Spleen (tissue), 11 donors: ENCODE measurements at regions not wholly inside any gene's neighbourhood (a gene's known extent, or its start where the extent isn't known, plus 50 kb on each side); places are given as distances from the start of the nearest gene placed in this dataset.

Experiments
- DNase-seq: peaks from one replicate; pipeline ENCODE4 v3.0.0-alpha.2; 2020
- H3K27ac ChIP-seq, 8 donors: fragments of 200-600 bp; sonication (generic) in 7 of 8; 1 replicate in 4 of 8; 2 replicates in 4 of 8; pipeline versions ENCODE4 v1.5.0 to v1.8.0; 2016 to 2021; ENCODE audit warnings: inconsistent platforms in 4 of 8, mild to moderate bottlenecking in 4 of 8, moderate library complexity in 1 of 8
- H3K27me3 ChIP-seq, 7 donors: fragments of 200-600 bp; sonication (generic) in 6 of 7; replicated peaks in 1 of 7; 1 replicate in 4 of 7; 2 replicates in 3 of 7; pipeline versions ENCODE4 v1.5.0 to v1.8.0; 2016 to 2021; ENCODE audit warnings: inconsistent platforms in 3 of 7, mild to moderate bottlenecking in 1 of 7
- H3K36me3 ChIP-seq, 6 donors: fragments of 200-600 bp; sonication (generic) in 5 of 6; 1 replicate in 4 of 6; 2 replicates in 2 of 6; pipeline versions ENCODE4 v1.5.0 to v1.8.0; 2016 to 2021; ENCODE audit warnings: inconsistent platforms in 2 of 6
- H3K4me1 ChIP-seq, 6 donors: fragments of 200-600 bp; sonication (generic) in 5 of 6; 1 replicate in 3 of 6; 2 replicates in 3 of 6; pipeline versions ENCODE4 v1.5.0 to v1.8.0; 2016 to 2021; ENCODE audit warnings: inconsistent platforms in 3 of 6
- H3K4me3 ChIP-seq, 8 donors: fragments of 200-600 bp; sonication (generic) in 7 of 8; 1 replicate in 4 of 8; 2 replicates in 4 of 8; pipeline versions ENCODE4 v1.5.0 to v1.8.0; 2016 to 2021; ENCODE audit warnings: inconsistent platforms in 4 of 8, mild to moderate bottlenecking in 4 of 8, moderate library complexity in 2 of 8
- H3K9me3 ChIP-seq, 8 donors: fragments of 200-600 bp; sonication (generic) in 7 of 8; 1 replicate in 4 of 8; 2 replicates in 4 of 8; pipeline versions ENCODE4 v1.5.0 to v1.8.0; 2016 to 2021; ENCODE audit warnings: inconsistent platforms in 4 of 8
- CTCF ChIP-seq, 11 experiments: fragments of 200-600 bp in 7 of 11; fragments of 450-650 bp in 4 of 11; sonication (generic) in 4 of 11; IDR thresholded peaks in 8 of 11; conservative IDR thresholded peaks in 3 of 11; 1 replicate in 7 of 11; 2 replicates in 4 of 11; pipeline versions ENCODE4 v1.4.0 to v1.8.0; 2016 to 2021; ENCODE audit warnings: antibody characterized with exemption in 11 of 11, inconsistent platforms in 4 of 11, mild to moderate bottlenecking in 1 of 11
- POLR2A ChIP-seq, 3 donors: fragments of 450-650 bp; IDR thresholded peaks; one replicate each; pipeline ENCODE4 v1.5.1; 2017; ENCODE audit warnings: antibody characterized with exemption in 3 of 3, mild to moderate bottlenecking in 1 of 3
- POLR2AphosphoS5 ChIP-seq, 3 donors: sonication (generic); formaldehyde crosslinking; IDR thresholded peaks; one replicate each; pipeline ENCODE4 v1.5.1; 2017; ENCODE audit warnings: antibody characterized with exemption in 3 of 3
- WGBS, 5 donors: extraction: QIAGEN DNeasy Blood & Tissue Kit in 3 of 5; methylation state at CpG; one replicate each; pipeline versions ENCODE4 v1.1.5 to v1.1.7; 2013 to 2018; 5-methylcytosine and 5-hydroxymethylcytosine counted together
- intact Hi-C: fragments of 100-400 bp; cut with DNase I; formaldehyde crosslinking; loops from one replicate; pipeline ENCODE4 v1.15.0; 2023; ENCODE audit warnings: low total_unique reads
- donor health status: healthy with polysubstance abuse.
- donor health status: DM: no; HTN: no; CAD: no; lungs with moderate emphysema.
- donor health status: DM: no; HTN: no; CAD: no.
- donor health status: Bipolar disorder and iron deficiency.
- donor health status: healthy.
- donor health status: DM: no; HTN: no; CAD: no.
- donor health status: DM: yes; HTN: yes; CAD: no.

DNA sequence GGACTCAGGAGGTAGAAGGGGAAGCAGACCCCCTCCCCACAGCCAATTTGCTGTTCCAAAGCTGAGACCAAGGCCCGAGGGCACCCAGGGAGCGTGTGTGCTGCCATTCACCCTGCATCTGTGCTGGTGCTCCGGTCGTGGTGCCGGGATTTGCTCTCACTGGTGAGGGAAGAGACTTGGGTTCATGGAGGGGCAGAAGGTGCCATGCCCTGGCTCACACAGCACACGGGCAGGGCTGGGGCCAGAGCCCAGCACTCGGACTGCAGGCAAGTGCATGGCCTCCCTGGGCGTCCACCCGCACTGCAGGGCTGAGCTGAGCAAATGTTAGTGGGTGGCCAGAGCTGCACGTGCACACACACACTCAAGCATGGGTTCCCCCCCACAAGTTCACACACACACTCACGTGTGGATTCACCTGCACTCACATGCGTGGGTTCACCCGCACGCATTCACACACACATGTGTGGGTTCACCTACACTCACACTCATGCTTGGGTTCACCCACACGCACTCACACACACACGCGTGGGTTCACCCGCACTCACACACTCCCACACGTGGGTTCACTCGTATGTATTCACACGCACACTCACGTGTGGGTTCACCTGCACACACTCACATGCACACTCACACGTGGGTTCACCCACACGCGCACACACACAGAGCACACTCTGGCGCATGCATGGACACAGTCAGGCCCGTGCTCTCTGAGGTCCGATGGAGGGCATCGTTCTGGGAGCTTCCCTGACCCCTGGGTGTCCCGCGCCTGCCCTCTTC lies 57.0 kb upstream of the CBFA2T3 start:
- H3K27me3 ChIP-seq = peaks cover 0 to 36% (median 14%) of the 10 kb centered on the region in 7 donors
- no peaks in the 10 kb centered on the region for H3K36me3 ChIP-seq
- peak; percentile 59 for DNase-seq
- H3K27ac ChIP-seq = no peak overlapping the region
- H3K4me1 ChIP-seq = peaks cover 0 to 30% (median 21%) of the 10 kb centered on the region in 6 donors
- H3K9me3 ChIP-seq = peaks cover 0 to 8% (median 0%) of the 10 kb centered on the region in 8 donors
- TF ChIP-seq CTCF (IDR thresholded peaks at IDR 0.05 in 8 of 11, conservative IDR thresholded peaks at IDR 0.05 in 3 of 11) (no peak), POLR2A (IDR thresholded peaks at IDR 0.05) (no peak), POLR2AphosphoS5 (IDR thresholded peaks at IDR 0.05) (no peak)
- no peak overlapping the region for H3K4me3 ChIP-seq
- intact Hi-C loops = no loop called here
- 90 to 93% (median 92%) methylated on average over 23 to 31 of the region's 31 CpGs for WGBS, 5 donors

GRCh38 chr16:89034573-89034961 lies 57.6 kb upstream of the CBFA2T3 start:
- peaks cover 0 to 32% (median 21%) of the 10 kb centered on the region in 6 donors for H3K4me1 ChIP-seq
- intact Hi-C loops = no loop called here
- WGBS, 5 donors = 66 to 93% (median 74%) methylated on average over 5 to 10 of the region's 10 CpGs
- H3K36me3 ChIP-seq = no peaks in the 10 kb centered on the region
- DNase-seq = peak; percentile 61
- peaks cover 0 to 42% (median 20%) of the 10 kb centered on the region in 7 donors for H3K27me3 ChIP-seq
- no peak overlapping the region for H3K4me3 ChIP-seq
- no peak overlapping the region for H3K27ac ChIP-seq
- TF ChIP-seq CTCF (IDR thresholded peaks at IDR 0.05 in 8 of 11, conservative IDR thresholded peaks at IDR 0.05 in 3 of 11) = no peak
- H3K9me3 ChIP-seq = peaks cover 0 to 8% (median 0%) of the 10 kb centered on the region in 8 donors

- Histone ChIP-seq H3K4me1 (peaks cover 0 to 36% (median 21%) of the 10 kb centered on the region in 6 donors), H3K27me3 (peaks cover 0 to 48% (median 22%) of the 10 kb centered on the region in 7 donors), H3K4me3 (no peak overlapping the region), H3K36me3 (no peaks in the 10 kb centered on the region), H3K9me3 (peaks cover 0 to 8% (median 0%) of the 10 kb centered on the region in 8 donors), H3K27ac (no peak overlapping the region)
- no peak for TF ChIP-seq POLR2A (IDR thresholded peaks at IDR 0.05)
- no peak for TF ChIP-seq POLR2AphosphoS5 (IDR thresholded peaks at IDR 0.05)
- no peak for TF ChIP-seq CTCF (IDR thresholded peaks at IDR 0.05 in 8 of 11, conservative IDR thresholded peaks at IDR 0.05 in 3 of 11)
- intact Hi-C loops = no loop called here
- 69 to 79% (median 71%) methylated on average over 23 of the region's 23 CpGs for WGBS, 5 donors
- DNase-seq = peak; percentile 44
Observed at GRCh38 chr16:89034971-89035668, 58.1 kb upstream of the CBFA2T3 start.
